ENCODE measurements at regions not wholly inside any gene's neighbourhood (a gene's known extent, or its start where the extent isn't known, plus 50 kb on each side); places are given as distances from the start of the nearest gene placed in this dataset.
"Not testable (repeated sequence)": the region's sequence is repeated elsewhere in the genome, so short reads cannot be mapped to it uniquely, and the experiment has no call there.

- Mint-ChIP-seq H3K27me3 (no peaks in the 10 kb centered on the region), H3K4me1 (no peaks in the 10 kb centered on the region), H3K4me3 (no peak overlapping the region), H3K9me3 (no peaks in the 10 kb centered on the region), H3K36me3 (ENCODE audit: low read depth) (no peaks in the 10 kb centered on the region), H3K27ac (no peak overlapping the region)
- TF ChIP-seq CTCF (IDR thresholded peaks at IDR 0.05), result no peak
- POLR2A ChIA-PET, result no interaction called here
- CTCF ChIA-PET, result no interaction called here
- intact Hi-C loops (cut with micrococcal nuclease), result no loop called here
- no peak for DNase-seq
- no peak for ATAC-seq (ENCODE audit: low read depth)
These were observed 391.0 kb downstream of the CHSY3 start for GRCh38 chr5:130295235-130295634.

GRCh38 chr5:130294798-130295197, 390.5 kb downstream of the CHSY3 start:
- ATAC-seq (ENCODE audit: low read depth); H3K27me3 Mint-ChIP-seq; H3K36me3 Mint-ChIP-seq (ENCODE audit: low read depth); H3K9me3 Mint-ChIP-seq; CTCF ChIA-PET; H3K4me3 Mint-ChIP-seq; intact Hi-C loops (cut with micrococcal nuclease); H3K27ac Mint-ChIP-seq; DNase-seq; POLR2A ChIA-PET; H3K4me1 Mint-ChIP-seq: not testable (repeated sequence)

GRCh38 chr5:130290219-130290618, 386.0 kb downstream of the CHSY3 start:
- H3K27ac Mint-ChIP-seq, result no peak overlapping the region
- CTCF ChIA-PET, result no interaction called here
- intact Hi-C loops (cut with micrococcal nuclease), result no loop called here
- H3K4me3 Mint-ChIP-seq, result no peak overlapping the region
- H3K36me3 Mint-ChIP-seq (ENCODE audit: low read depth), result no peaks in the 10 kb centered on the region
- H3K4me1 Mint-ChIP-seq, result no peaks in the 10 kb centered on the region
- peaks cover under 1% of the 10 kb centered on the region for H3K9me3 Mint-ChIP-seq
- DNase-seq (no peak), ATAC-seq (ENCODE audit: low read depth) (no peak)
- no peak for TF ChIP-seq CTCF (IDR thresholded peaks at IDR 0.05)
- H3K27me3 Mint-ChIP-seq, result no peaks in the 10 kb centered on the region
- POLR2A ChIA-PET, result no interaction called here

GRCh38 chr5:130289132-130290088, 385.1 kb downstream of the CHSY3 start:
- CTCF ChIA-PET, result no interaction called here
- Mint-ChIP-seq H3K4me3 (no peak overlapping the region), H3K27me3 (no peaks in the 10 kb centered on the region), H3K36me3 (ENCODE audit: low read depth) (no peaks in the 10 kb centered on the region), H3K9me3 (peaks cover 2% of the 10 kb centered on the region), H3K4me1 (no peaks in the 10 kb centered on the region), H3K27ac (no peak overlapping the region)
- no peak for DNase-seq
- intact Hi-C loops (cut with micrococcal nuclease), result no loop called here
- no peak for ATAC-seq (ENCODE audit: low read depth)
- POLR2A ChIA-PET, result no interaction called here
- no peak for TF ChIP-seq CTCF (IDR thresholded peaks at IDR 0.05)

- ATAC-seq (ENCODE audit: low read depth), result no peak
- intact Hi-C loops (cut with micrococcal nuclease), result no loop called here
- CTCF ChIA-PET, result no interaction called here
- POLR2A ChIA-PET, result no interaction called here
- TF ChIP-seq CTCF (IDR thresholded peaks at IDR 0.05), result no peak
- Mint-ChIP-seq H3K4me1 (no peaks in the 10 kb centered on the region), H3K27me3 (no peaks in the 10 kb centered on the region), H3K9me3 (peaks cover 2% of the 10 kb centered on the region), H3K27ac (no peak overlapping the region), H3K4me3 (no peak overlapping the region), H3K36me3 (ENCODE audit: low read depth) (no peaks in the 10 kb centered on the region)
- DNase-seq, result no peak
These were observed 383.2 kb downstream of the CHSY3 start for GRCh38 chr5:130287438-130287837.

All from activated B cell treated with CpG ODN at 0.5 μM for 24 hours (primary cell).